K562 (cell line): ENCODE measurements at regions not wholly inside any gene's neighbourhood (a gene's known extent, or its start where the extent isn't known, plus 50 kb on each side); places are given as distances from the start of the nearest gene placed in this dataset.

Source experiments
- ATAC-seq: fragments of 200-7000 bp; cut with Tn5 transposase; 3 replicates; pipeline ENCODE4 v1.9.1; 2020; ENCODE audit warnings: moderate library complexity
- BruUV-seq: library from RNA; stranded (reverse); fragments of 400-500 nt; replicated peaks from 2 replicates; lab custom pipeline; 2021; lab: Mats Ljungman, UMichigan
- CTCF ChIA-PET: fragments of 300-600 bp; formaldehyde crosslinking; extraction: SDS; loops from one replicate; lab custom pipeline; 2021; ENCODE audit warnings: low intra/inter-chr PET ratio; lab: Yijun Ruan, JAX
- POLR2A ChIA-PET: fragments of 300-600, 350-650 bp; sonication (Branson Sonifier 250); formaldehyde crosslinking; extraction: SDS; loops from one replicate; lab custom pipeline; 2021; ENCODE audit warnings: antibody characterized with exemption, inconsistent platforms; lab: Yijun Ruan, JAX
- DNase-seq, 4 experiments: peaks; one replicate each; pipeline versions ENCODE4 v3.0.0 to v3.0.0-alpha.2; 2011 to 2018; ENCODE audit warnings: low spot score in 3 of 4, mixed read lengths in 3 of 4; ENCODE audit errors: extremely low read depth in 1 of 4
- FAIRE-seq: peaks from 2 replicates; lab custom pipeline; 2011; peaks lifted over from hg19 to GRCh38; lab: Jason Lieb, UNC
- H2AFZ ChIP-seq: 2 replicates; pipeline ENCODE4 v1.6.0; 2011; ENCODE audit warnings: low read depth, low read length, control low read depth, inconsistent platforms
- H3K27ac ChIP-seq: fragments of 200-600 bp; 3 replicates; pipeline ENCODE4 v1.8.0; 2011; ENCODE audit warnings: low read depth, mild to moderate bottlenecking, control low read depth, inconsistent platforms, low read length, moderate library complexity, mixed read lengths; ENCODE audit errors: extremely low read depth
- H3K27me3 ChIP-seq, 2 experiments: fragments of 300-600 bp in 1 of 2; 2 replicates in 1 of 2; 3 replicates in 1 of 2; pipeline versions ENCODE4 v1.6.0 to v1.8.0; 2011; ENCODE audit warnings: inconsistent platforms in 2 of 2, low read length in 2 of 2, mild to moderate bottlenecking in 1 of 2, mixed read lengths in 1 of 2, moderate library complexity in 1 of 2; ENCODE audit not compliant: control insufficient read depth in 2 of 2, insufficient read depth in 2 of 2
- H3K36me3 ChIP-seq: fragments of 300-600 bp; 3 replicates; pipeline ENCODE4 v1.8.0; 2011; ENCODE audit warnings: mild to moderate bottlenecking, low read length, inconsistent platforms; ENCODE audit not compliant: control insufficient read depth, insufficient read depth
- H3K4me1 ChIP-seq, 2 experiments: fragments of 200-600 bp in 1 of 2; replicated peaks in 1 of 2; 2 replicates in 1 of 2; 3 replicates in 1 of 2; pipeline versions ENCODE4 v1.5.1 to v1.8.0; 2011; ENCODE audit warnings: inconsistent platforms in 2 of 2, low read length in 2 of 2, mild to moderate bottlenecking in 1 of 2, mixed read lengths in 1 of 2, moderate library complexity in 1 of 2; ENCODE audit not compliant: control insufficient read depth in 2 of 2, insufficient read depth in 2 of 2
- H3K4me2 ChIP-seq: 2 replicates; pipeline ENCODE4 v1.6.1; 2011; ENCODE audit warnings: low read length, control low read depth, inconsistent platforms, mixed read lengths; ENCODE audit not compliant: insufficient read depth
- H3K4me3 ChIP-seq: fragments of 200-600 bp; sonication (generic), shearing (Covaris generic); 2 replicates; pipeline ENCODE4 v1.5.1; 2016; ENCODE audit warnings: control low read depth, inconsistent platforms
- H3K79me2 ChIP-seq: fragments of 200-600 bp; 3 replicates; pipeline ENCODE4 v1.8.0; 2011; ENCODE audit warnings: low read length, inconsistent platforms; ENCODE audit not compliant: control insufficient read depth, insufficient read depth
- H3K9ac ChIP-seq, 2 experiments: 2 replicates each; pipeline versions ENCODE4 v1.6.0 to v1.6.1; 2011; ENCODE audit warnings: low read depth in 2 of 2, low read length in 2 of 2, control low read depth in 1 of 2, inconsistent platforms in 1 of 2, mild to moderate bottlenecking in 1 of 2, mixed read lengths in 1 of 2; ENCODE audit not compliant: insufficient read depth in 1 of 2
- H3K9me1 ChIP-seq: one replicate; pipeline ENCODE4 v1.6.0; 2011; ENCODE audit warnings: inconsistent platforms, mild to moderate bottlenecking, low read length, moderate library complexity; ENCODE audit not compliant: control insufficient read depth, insufficient read depth
- H3K9me3 ChIP-seq: replicated peaks from 2 replicates; pipeline ENCODE4 v1.5.1; 2011; ENCODE audit warnings: low read depth, low read length, inconsistent platforms; ENCODE audit not compliant: control insufficient read depth, insufficient read depth
- H4K20me1 ChIP-seq: replicated peaks from 2 replicates; pipeline ENCODE4 v1.6.1; 2011; ENCODE audit warnings: low read length, inconsistent platforms, mixed read lengths; ENCODE audit not compliant: control insufficient read depth, insufficient read depth
- CREM ChIP-seq: IDR thresholded peaks from 2 replicates; pipeline ENCODE4 v1.6.1; 2014; ENCODE audit warnings: antibody characterized with exemption, low read depth
- GABPB2 ChIP-seq: fragments of 250-450 bp; sonication (Bioruptor Pico); conservative IDR thresholded peaks from 2 replicates; pipeline ENCODE4 v1.5.1; 2021; ENCODE audit warnings: mild to moderate bottlenecking
- GTF2A2 ChIP-seq: IDR thresholded peaks from 2 replicates; pipeline ENCODE4 v1.6.1; 2016; ENCODE audit warnings: mild to moderate bottlenecking, missing genetic modification characterization, missing compliant biosample characterization
- HMG20A ChIP-seq: fragments of 450-650 bp; formaldehyde crosslinking; conservative IDR thresholded peaks from 2 replicates; pipeline ENCODE4 v1.4.0; 2020; ENCODE audit warnings: mild to moderate bottlenecking, mixed read lengths
- IRF2 ChIP-seq: sonication (generic); formaldehyde crosslinking; IDR thresholded peaks from 2 replicates; pipeline ENCODE4 v1.8.1; 2022; ENCODE audit warnings: mild to moderate bottlenecking, missing genetic modification reagents
- LEF1 ChIP-seq: fragments of 450-650 bp; IDR thresholded peaks from 2 replicates; pipeline ENCODE4 v1.6.1; 2016; ENCODE audit warnings: mild to moderate bottlenecking
- MCM5 ChIP-seq: fragments of 450-650 bp; IDR thresholded peaks from 2 replicates; pipeline ENCODE4 v1.6.1; 2016; ENCODE audit warnings: low read depth
- MTA1 ChIP-seq: fragments of 450-650 bp; IDR thresholded peaks from 2 replicates; pipeline ENCODE4 v1.6.1; 2017; ENCODE audit warnings: borderline replicate concordance
- NELFE ChIP-seq: IDR thresholded peaks from 2 replicates; pipeline ENCODE4 v1.6.1; 2011; ENCODE audit warnings: mild to moderate bottlenecking; ENCODE audit not compliant: insufficient read depth, insufficient read length
- SOX6 ChIP-seq: fragments of 450-650 bp; IDR thresholded peaks from 2 replicates; pipeline ENCODE4 v1.6.1; 2014; ENCODE audit warnings: mild to moderate bottlenecking
- STAT5B ChIP-seq: fragments of 250-450 bp; sonication (Bioruptor Pico); IDR thresholded peaks from 2 replicates; pipeline ENCODE4 v1.8.0; 2021; ENCODE audit warnings: mild to moderate bottlenecking, inconsistent platforms
- TAF9B ChIP-seq: fragments of 450-650 bp; IDR thresholded peaks from 2 replicates; pipeline ENCODE4 v1.6.1; 2018; ENCODE audit warnings: mild to moderate bottlenecking; ENCODE audit not compliant: partially characterized antibody
- ZKSCAN1 ChIP-seq: fragments of 150-350 bp; IDR thresholded peaks from 2 replicates; pipeline ENCODE4 v1.6.1; 2016; ENCODE audit warnings: low read depth, low read length
- ZKSCAN8 ChIP-seq: fragments of 200-800 bp; sonication (Bioruptor generic); IDR thresholded peaks from 2 replicates; pipeline ENCODE4 v1.6.1; 2016; ENCODE audit warnings: missing genetic modification characterization, missing compliant biosample characterization
- ZNF76 ChIP-seq: fragments of 250-450 bp; sonication (Bioruptor Pico); IDR thresholded peaks from 2 replicates; pipeline ENCODE4 v1.4.0; 2020; ENCODE audit warnings: mild to moderate bottlenecking, moderate library complexity, borderline replicate concordance
- WGBS: fragments of 100-300 bp; shearing (Covaris generic); methylation state at CpG from one replicate; pipeline ENCODE4 v1.1.6; 2016; ENCODE audit warnings: low coverage, mixed read lengths; ENCODE audit not compliant: insufficient coverage; ENCODE audit errors: missing lambda C conversion rate; 5-methylcytosine and 5-hydroxymethylcytosine counted together
- in situ Hi-C: fragments of 300-500 bp; cut with MboI; formaldehyde crosslinking; loops from 4 replicates; pipeline ENCODE4 v1.15.0; 2018; ENCODE audit warnings: inconsistent platforms, mixed read lengths
- intact Hi-C: fragments of 100-400 bp; cut with micrococcal nuclease; formaldehyde crosslinking; loops from 2 replicates; pipeline ENCODE4 v1.14.2; 2022
- TF ChIP-seq, protein P1 (sequence below): fragments of 150-350 bp; IDR thresholded peaks from 2 replicates; pipeline ENCODE4 v1.6.1; 2014; ENCODE audit warnings: low read depth, mild to moderate bottlenecking, low read length, borderline replicate concordance

DNA sequence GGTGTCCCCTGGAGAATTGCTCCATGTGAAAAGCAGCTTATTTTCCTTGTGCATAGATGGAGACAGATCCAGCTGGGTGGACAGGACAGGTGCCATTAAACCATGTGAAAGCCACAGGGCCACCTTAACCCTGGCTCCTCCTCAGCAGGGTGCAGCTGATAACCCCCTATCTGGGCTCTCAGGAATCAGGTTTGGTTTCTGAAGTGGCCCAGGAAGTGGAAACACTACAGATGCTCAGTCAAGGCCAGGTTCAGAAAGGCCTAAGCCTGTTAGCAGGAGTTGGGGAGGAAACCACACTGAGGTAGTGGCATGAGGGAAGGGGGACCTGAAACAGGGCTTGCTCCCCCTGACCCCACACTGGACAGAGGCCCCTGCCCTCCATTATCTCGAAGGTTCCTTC is 217.0 kb downstream of the SPP2 start (continued):
- TF ChIP-seq, protein P1, sequence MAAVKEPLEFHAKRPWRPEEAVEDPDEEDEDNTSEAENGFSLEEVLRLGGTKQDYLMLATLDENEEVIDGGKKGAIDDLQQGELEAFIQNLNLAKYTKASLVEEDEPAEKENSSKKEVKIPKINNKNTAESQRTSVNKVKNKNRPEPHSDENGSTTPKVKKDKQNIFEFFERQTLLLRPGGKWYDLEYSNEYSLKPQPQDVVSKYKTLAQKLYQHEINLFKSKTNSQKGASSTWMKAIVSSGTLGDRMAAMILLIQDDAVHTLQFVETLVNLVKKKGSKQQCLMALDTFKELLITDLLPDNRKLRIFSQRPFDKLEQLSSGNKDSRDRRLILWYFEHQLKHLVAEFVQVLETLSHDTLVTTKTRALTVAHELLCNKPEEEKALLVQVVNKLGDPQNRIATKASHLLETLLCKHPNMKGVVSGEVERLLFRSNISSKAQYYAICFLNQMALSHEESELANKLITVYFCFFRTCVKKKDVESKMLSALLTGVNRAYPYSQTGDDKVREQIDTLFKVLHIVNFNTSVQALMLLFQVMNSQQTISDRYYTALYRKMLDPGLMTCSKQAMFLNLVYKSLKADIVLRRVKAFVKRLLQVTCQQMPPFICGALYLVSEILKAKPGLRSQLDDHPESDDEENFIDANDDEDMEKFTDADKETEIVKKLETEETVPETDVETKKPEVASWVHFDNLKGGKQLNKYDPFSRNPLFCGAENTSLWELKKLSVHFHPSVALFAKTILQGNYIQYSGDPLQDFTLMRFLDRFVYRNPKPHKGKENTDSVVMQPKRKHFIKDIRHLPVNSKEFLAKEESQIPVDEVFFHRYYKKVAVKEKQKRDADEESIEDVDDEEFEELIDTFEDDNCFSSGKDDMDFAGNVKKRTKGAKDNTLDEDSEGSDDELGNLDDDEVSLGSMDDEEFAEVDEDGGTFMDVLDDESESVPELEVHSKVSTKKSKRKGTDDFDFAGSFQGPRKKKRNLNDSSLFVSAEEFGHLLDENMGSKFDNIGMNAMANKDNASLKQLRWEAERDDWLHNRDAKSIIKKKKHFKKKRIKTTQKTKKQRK = no peak
- no peak for TF ChIP-seq ZNF76
- TF ChIP-seq TAF9B = no peak
- TF ChIP-seq MTA1 = no peak
- no peak for TF ChIP-seq LEF1
- TF ChIP-seq CREM = no peak
- no peak for TF ChIP-seq NELFE
- TF ChIP-seq IRF2 (CRISPR knock-in tag) = no peak

DNA sequence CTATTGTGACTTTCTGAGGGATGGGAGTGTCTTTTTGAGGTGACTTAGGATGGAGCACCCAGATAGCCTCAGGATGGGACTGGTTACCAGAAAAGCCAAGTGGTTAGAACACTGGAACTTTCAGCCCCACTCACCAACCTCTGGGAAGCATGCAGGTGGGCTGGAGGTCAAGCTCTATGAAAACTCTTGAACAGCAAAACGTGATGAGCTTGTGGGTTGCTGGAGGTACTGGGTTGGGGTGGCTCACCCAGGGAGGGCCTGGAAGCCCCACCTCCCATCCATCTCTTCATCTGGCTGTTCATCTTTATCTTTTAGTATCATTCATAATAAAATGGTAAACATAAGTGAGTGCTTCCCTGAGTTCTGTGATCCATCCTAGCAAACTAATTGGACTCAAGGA is 216.4 kb downstream of the SPP2 start:
- H3K79me2 ChIP-seq = no peaks in the 10 kb centered on the region
- POLR2A ChIA-PET = interaction anchor here (0.7 to 0.8 kb wide), 3 partner anchors 15 to 758 kb away, joined by 3 read pairs; no protein-coding TSS in a partner anchor
- H4K20me1 ChIP-seq = no peaks in the 10 kb centered on the region
- no TSS peak for BruUV-seq
- no peaks in the 10 kb centered on the region for H3K9me1 ChIP-seq
- H3K4me1 ChIP-seq = no peaks in the 10 kb centered on the region
- H3K9ac ChIP-seq = no peak overlapping the region
- CTCF ChIA-PET = no interaction called here
- no peaks in the 10 kb centered on the region for H3K27me3 ChIP-seq
- intact Hi-C loops (no loop called here), in situ Hi-C loops (no loop called here)
- H3K36me3 ChIP-seq = no peaks in the 10 kb centered on the region
- DNase-seq (no peak), FAIRE-seq (no peak), ATAC-seq (no peak)
- WGBS = 0% methylated on average over 1 of the region's 1 CpG
- H3K9me3 ChIP-seq = no peaks in the 10 kb centered on the region
- no peak overlapping the region for H3K27ac ChIP-seq
- no peak overlapping the region for H3K4me3 ChIP-seq
- H3K4me2 ChIP-seq = no peak overlapping the region
- H2AFZ ChIP-seq = no peak overlapping the region
- no peak for TF ChIP-seq SOX6
- TF ChIP-seq HMG20A (CRISPR knock-in tag) = no peak
- no peak for TF ChIP-seq GTF2A2
- TF ChIP-seq MCM5 = no peak
- TF ChIP-seq GABPB2 (CRISPR knock-in tag) = no peak
- no peak for TF ChIP-seq ZKSCAN8 (CRISPR knock-in tag)
- TF ChIP-seq STAT5B (CRISPR knock-in tag) = no peak
- TF ChIP-seq ZKSCAN1 = no peak
